Activated CD4-positive, alpha-beta T cell treated with anti-CD3 and anti-CD28 coated beads, Interleukin-10, Interleukin-2, amounts not matched to agents 100 ng/mL and 50 ng/mL, durations not matched to agents 16 hours and 8 hours (primary cell): ENCODE measurements at regions not wholly inside any gene's neighbourhood (a gene's known extent, or its start where the extent isn't known, plus 50 kb on each side); places are given as distances from the start of the nearest gene placed in this dataset.

Experiments
- DNase-seq: peaks from one replicate; pipeline ENCODE4 v3.0.0-alpha.2; 2020

DNA sequence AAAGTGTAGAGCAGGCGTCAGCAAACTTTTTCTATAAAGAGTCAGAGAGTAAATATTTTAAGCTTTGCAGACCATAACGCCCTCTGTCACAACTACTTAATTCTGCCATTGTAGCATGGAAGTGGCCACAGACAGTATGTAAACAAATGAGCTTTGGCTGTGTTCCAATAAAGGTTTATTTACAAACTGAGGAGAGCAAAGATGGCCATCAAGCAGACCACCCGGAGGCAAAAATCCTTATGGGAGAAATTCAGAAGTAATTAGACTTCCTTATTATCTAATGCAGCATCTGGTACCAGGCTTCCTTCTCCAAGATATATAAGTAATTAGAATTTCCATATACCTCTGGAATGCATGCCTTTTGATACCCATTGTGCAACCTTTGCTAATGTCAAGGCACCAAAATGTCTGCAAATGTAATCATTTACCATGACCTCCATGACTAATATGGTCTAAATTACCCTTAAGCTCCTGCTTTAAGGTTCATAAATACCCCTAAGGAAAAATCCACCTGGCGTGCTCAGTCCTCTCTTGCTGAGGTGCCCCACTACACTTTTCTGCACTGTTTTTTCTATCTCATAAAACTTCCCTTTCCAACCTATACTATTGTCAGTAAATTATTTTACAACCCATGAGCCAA is 377.8 kb downstream of the MATN1 start:
- no peak for DNase-seq

DNA sequence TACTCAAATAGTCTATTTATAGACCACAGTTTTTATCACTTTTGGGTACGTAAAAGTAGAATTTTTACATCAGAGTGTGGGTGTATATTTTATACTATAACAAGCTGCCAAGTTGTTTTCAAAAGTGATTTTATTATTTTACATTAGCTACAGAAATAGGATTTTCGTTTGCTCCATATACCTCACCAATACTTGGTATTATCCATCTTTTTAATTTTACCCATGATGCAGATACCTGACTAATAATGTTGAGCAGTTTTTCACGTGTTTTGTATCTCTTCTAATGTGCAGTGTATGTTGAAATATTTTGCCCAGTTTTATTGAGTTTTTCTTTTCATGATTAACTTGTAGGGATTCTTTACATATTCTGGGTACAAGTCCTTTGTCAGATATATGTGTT is 379.8 kb downstream of the MATN1 start:
- no peak for DNase-seq

DNA sequence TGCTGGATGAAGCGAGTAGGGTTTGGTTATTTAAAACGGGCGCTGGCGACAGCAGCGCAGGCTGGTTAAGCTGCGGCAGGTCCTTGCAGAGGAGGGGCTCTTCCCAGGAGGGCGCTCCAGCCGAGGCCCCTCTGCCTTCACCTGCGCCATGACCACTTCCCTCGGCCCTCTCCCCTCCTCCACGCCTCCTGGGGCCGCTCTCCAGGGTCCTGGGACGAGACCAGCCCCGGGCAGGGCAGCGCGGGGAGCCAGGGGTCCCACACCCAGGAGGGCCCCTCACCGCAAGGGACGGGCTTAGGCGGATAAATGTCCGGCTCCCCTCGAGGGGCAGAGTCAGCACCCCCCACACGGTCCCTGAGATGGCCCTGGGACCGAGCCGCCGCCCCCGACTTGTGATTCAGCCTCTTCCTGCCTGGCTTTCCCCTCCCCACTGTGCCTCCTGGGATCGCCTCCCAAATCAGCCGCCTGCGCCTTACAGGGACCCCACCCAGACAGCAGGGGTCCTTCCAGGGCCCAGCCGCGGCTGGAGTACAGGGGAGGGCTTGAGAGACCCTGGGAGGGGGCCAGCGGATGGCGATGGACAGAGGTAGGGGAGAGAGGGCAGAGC is 380.7 kb downstream of the MATN1 start:
- no peak for DNase-seq

DNA sequence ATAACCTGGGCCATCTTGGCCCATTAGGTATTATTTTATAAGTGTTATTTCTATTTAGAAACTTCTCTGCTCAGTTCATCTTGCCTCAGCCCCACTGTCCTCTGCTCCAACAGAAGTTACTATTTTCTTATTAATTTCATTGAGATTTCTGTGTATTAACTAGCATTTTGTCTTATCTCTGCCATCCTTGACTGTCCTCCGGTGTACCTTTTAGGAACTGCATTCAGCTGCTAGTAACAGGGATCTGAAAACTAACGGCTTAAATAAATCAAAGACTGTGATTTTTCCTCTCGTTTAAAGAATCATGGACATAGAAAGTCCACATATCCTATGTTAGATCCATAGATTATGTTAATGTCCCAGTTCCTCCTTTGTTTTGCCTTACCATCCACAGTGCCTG is 382.5 kb downstream of the MATN1 start:
- no peak for DNase-seq

DNA sequence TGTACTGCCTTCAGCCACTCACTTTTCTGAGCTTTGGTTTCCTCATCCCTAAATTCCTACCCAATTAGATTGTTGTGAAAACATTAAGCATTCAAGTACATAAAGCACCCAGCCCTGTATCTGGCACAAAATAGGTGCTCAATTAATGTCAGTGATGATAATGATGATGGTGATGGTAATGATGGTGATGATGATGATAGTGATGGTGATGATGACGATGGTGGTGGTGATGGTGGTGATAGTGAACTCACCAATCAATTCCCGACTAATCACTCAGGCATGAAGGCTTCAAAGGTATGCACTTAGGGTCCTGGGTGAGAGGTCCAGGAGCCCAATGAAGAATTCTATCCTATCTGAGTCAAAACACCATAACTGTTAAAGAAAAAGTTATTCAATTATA is 383.5 kb downstream of the MATN1 start:
- no peak for DNase-seq

DNA sequence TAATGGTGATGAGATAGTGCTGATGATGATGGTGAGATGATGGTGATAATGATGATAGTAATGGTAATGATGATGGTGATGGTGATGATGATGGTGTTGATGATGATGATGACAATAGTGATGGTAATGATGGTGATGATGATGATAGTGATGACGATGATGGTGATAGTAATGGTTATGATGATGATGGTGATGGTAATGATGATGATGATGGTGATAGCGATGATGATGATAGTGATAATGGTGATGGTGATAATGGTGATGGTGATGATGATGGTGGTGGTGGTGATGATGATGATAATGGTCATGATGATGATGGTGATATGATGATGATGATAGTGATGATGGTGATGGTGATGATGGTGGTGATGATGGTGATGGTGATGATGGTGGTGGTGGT is 384.6 kb downstream of the MATN1 start:
- no peak for DNase-seq

DNA sequence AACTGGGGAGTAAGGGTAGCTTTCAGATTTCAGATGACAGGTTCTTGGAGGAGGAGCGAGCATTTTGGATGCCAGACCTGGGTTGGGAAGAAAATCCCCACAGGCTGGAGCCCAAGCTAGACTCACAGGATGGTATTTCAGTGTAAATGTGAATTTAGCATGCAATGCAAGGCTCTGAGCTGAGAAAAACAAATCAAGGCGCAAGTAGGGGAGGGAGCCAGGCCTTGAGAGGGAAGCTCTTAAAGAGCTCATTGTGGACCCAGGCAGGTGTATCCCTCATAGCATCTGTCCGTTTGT is 386.1 kb downstream of the MATN1 start:
- DNase-seq, result no peak

DNA sequence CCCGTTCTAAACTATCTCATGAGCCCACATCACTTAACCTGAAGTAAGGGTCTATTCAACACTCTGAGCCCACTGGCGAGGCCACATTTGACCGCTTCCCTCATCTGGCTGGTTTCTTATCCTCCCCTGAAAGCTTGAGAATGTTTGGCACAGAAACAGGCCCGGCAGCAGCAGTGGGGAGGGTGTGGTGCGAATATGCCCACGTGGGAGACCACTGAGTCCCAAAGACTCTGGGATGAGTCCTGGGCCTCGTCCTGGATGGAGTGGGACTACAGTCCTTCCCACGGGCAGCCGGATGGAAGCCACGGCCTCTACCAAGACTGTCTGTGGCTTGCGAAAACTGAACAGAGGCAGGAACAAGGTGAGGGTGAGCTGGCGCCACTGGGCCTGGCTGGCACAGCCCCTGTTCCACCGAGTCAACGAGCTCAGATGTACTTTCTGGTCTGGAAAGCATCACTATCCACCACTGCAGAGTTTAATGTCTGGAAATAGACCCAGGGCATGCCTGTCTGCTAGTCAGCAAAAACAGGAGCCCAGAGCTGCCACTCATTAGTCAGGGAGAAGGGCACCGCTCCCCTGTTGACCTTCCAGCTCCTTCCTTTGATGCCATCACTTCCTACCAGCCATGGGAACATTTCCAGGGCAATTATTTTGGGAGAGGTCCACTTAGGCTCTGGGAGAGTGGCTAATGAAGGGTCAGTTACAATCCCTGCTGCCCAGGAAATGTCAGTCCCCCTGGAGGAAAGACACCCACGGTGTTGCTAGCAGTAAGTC is 386.6 kb downstream of the MATN1 start:
- no peak for DNase-seq

DNA sequence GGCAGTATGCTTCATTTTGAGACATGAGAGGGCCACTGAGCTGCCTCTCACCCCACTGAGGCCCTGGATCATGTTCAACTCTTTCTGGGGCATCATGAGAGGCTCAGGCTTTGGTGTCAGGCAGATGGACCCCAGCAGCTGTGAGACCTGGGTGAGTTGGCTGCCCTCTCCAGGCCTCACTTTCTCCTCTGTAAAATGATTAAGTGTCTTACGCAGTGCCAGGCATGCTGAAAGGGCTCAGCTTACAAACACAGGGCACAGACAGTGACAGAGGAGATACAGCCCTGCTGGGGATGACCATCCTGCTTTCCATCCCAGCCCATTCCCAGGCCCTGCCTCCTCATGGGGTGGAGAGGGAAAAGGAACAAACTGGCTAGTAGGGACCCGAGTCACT is 387.4 kb downstream of the MATN1 start:
- no peak for DNase-seq

DNA sequence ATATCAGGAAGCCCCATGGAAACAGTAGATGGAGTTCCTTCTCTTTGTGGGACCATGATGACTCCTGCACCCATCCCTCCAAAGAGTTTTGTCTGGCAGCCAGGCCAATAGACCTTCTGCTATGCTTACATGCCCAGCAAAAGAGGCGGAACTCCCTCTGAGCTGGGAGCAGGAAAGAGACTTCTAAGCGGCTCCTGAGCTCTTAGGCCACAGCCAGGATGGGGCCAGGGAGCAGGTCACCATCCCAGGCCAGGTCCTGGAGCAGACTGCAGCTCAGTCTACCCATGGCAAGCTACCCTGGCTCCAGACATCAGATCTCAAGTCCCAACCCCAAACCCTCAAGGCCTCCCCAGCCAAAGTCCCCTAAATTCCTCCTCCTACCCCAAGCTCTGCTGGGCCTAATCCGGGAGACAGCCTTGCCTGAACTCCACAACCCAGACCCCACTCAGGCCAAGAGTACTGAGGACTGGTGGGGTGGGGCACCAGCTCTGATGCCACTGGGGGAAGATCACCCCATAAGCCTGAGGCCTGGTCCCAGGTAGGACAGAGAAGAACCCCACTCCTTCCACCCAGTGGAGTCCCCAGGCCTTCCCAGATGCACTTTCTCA is 387.9 kb downstream of the MATN1 start:
- DNase-seq, result no peak

DNA sequence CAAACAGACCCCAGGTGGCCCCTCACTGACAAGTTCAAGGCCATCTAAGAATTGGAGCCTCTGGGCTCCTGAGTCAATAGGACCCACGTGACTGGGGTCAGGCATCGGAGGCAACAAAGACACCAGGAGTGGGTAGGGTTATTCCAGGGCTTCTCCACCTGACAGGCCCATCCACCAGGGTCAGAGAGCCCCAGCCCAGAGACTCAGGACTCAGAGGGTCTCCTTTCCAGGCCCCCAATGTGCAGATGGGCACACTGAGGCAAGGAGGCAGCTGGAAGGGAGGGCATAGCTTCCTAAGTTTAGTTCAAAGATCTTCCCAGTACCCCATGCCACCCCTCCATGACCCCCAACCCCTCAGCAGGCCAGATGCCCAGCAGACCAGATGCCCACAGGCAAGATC is 388.6 kb downstream of the MATN1 start:
- DNase-seq, result no peak

DNA sequence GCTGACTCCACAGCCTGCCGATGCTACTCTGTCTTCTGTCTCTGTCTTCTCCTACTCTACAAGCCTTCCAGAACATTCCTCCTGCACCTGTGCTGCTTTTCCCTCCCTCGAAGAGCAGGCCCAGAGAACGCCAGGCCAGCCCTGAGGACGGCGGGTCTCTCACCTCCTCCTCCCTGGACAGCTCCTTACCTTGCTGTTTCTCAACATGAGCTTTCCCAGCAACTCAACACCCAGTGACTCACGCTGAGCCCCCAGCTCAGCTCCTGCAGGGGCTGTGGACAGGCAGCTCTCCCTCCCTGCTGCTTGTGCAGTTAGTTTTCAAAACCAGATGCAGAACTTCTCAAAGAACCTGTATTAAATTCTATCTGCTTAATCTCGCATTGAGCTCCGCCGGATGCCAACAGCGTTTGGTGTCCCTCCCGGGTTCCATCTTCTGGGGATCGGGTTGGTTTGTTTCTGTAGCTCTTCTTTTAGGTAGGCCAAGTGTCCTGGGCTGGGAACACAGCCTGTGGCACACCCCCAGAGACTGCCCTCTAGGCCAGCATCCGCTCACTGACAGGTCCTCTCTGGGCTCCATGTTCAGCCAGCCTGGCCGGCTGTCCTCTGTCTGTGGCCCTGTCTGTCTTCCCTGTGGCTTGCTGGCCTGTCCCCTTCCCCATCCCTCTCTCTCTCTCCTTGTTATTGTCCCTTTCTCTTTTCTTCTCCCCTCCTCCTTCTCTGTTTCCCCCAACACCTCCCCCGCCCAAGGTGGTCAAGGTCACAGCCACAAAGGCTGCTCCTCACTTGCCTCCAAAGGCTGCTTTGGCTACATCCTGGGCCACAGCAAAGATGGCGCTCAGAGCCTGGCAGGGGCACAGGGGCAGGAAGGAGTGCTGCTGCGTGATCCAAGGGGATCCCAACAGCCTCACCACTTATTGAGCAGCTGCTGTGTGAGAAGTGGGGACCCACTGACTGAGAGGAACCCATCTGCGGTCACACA is 391.0 kb downstream of the MATN1 start:
- no peak for DNase-seq

DNA sequence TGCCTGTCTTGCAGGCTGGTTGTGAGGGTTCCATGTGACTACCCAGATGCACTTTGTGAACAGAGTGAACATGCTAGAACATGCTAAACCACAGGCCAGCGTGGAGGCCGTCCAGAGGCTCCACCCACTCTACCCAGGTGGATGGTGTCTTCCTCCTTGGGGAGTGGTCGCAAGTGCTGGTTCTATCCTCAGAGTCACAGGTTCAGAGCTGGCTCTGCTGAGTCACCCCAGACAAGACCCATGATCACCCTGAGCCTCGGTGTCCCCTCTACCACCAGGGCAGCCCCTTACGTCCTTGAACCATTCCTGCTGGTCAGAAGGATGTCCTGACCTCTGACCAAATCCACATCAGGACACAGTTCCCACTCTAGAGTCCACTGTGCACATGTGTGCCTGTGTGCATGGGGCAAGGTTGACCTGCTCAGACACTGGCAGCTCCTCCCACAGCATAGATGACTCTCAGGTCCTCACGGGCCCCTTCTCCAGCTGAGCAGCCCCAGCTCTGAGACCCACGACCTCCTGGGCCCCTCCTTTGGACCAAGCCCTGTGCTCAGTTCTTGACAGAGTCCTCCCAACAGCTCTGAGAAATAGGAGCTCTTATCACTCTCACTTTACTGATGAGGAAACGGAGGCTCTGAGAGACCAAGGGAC is 391.8 kb downstream of the MATN1 start:
- DNase-seq, result no peak

DNA sequence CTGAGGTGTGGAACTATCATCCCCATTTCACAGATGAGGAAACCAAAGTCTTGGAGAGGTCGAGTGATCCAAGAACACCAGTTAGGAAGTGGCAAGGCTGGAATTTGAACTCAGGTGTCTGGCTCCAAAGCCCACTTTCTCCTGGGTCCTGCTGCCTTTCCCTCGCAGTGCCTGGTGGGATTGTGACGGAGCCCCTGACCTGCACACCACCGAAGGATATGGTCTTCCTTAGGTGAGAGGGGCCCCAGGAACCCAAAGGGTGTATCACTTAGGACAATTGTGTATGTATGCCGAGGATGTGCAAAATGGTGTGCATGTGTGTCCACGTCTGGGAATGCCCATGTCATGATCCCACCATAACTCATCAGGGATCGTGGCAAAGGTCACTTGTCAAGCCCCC is 392.7 kb downstream of the MATN1 start:
- no peak for DNase-seq

DNA sequence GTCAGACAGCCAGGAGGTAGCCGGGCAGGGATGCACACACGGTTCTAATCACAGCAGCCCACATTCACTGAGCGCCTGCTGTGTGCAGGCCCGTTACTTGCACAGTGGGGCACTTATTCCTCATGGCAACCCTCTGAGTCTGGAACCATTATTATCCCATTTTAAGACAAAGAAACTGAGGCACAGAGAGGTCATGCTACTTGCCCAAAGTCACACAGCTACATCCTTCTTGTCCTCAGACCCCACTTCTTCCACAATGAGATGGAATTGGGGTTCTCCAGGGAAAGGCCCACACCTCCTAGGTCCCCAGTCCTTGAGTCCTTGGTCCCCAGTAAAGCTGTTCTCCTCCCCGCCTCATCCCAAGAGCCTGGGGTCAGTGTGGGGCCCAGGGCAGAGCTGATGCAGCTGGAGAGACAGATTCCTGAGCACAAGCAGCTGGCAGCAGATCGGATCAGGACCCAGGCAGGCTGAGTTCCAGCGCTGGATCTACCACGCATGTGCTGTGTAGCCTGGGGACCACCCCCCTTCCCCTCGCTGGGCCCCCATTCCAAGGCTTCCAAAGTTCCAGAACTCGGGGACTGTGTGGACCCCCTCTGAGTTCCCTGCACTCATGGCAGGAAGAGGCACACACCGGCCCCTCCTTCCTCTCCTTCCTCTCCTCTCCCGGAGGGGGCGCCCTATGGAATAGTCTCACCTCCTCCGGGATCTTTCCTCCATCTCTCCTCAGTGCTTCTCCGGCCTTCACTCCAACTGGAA is 393.4 kb downstream of the MATN1 start:
- no peak for DNase-seq

DNA sequence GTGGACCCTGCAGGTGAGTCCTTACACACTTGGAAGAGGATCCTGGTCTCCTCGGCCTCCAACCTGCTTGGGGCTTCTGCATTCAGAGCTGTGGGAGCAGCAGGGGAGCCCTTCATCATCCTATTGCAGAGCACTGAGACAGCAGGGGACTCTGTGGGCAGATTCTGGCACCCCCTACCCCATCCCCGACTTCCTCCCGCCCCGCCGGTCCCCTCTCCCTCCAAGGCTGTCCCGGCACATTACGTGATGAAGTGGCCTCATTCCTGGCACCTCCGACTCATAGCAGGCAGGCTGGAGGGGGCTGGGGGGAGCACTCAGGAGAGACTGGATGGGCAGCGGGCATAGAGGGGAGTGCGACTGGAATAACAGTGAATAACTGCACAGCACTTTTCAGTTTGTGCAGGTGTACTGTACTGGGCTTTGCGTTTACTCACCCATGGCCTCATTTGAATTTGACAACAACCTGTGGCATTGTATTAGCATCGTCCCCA is 394.1 kb downstream of the MATN1 start:
- DNase-seq, result no peak

DNA sequence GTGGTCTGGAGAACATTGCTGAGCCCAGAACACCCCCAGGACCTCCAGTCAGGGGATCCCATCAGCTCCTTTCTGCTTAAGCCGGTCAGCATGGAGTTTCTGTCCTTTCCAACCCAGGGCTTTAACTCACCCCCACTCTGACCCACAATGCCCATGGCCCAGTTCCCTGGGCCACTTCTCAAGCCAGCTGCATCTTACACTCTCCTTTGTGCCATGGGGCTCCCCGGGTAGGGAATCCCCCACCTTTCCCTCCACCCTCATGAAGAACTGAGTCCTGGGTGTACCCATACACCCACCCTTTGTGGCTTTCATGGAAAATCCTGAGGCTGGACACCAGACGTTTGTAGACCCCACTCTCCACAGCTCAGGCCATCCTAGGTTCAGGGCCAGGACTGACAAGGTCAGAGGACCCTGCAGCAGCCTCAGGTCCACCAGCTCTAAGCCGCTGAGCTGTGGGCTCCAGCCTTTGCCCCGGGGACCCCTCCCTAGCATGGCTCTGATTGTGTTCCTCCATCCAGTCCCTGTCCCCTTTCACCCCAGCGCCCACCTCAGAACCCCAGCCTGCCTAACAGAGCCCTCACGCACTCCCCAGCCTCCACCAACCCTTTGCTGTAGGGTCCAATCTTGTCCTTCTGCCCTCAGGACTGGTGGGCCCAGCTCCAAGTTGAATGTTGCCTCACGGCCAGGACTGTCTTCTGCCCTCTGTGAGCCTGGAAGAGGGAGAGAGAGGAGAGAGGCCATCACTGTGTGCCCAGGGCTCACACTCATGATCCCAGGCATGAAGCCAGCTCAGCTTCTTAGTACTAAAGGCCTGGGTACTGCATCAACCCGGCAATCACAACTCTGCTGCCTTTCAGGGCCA is 394.8 kb downstream of the MATN1 start:
- no peak for DNase-seq

DNA sequence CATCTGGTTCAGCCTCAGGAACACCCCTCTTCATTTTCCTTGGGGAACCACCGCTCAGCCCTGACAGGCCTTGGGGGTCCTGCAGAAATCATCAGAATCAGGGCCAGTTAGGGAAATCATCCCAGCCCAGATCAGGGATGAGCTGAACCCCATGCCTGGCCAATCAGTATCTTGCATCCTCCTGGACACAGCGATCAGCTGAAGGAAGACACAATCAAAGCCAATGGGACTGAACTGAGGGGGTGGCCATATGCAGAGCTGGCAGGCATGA is 395.4 kb downstream of the MATN1 start:
- no peak for DNase-seq

DNA sequence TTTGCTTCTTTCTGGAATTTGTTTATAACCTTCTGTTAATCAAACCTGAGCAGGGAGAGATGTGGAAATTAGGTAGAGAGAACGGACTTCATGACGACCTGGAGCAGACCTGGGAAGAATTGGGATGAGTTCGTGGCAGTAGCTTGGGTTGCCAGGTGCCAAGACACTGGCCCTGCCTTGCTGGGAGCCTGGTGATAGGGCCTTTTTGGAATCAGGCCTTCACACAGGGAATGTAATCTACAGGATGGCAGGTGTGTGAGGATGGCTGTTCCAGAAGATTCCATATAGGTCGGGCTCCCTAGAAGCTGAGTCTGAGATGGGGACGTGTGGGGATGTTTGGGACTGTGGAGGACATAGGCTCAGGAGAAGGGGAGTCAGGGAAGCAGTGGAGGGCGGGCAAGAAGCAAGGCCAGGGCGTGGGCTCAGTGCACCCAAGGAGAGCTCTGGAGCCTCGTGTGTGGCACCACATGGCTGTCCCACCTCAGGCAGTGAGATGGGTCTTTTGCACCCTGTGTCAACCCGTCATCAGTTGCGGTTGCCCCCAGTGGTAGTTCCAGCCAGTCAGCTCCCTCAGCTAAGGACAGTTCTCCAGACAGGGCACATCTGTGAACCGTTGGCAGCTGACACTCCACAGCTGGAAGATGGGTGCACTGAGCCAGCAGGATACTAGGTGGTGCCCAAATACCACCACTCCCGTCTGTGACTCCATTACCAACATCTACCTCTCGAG is 395.9 kb downstream of the MATN1 start:
- DNase-seq, result no peak

DNA sequence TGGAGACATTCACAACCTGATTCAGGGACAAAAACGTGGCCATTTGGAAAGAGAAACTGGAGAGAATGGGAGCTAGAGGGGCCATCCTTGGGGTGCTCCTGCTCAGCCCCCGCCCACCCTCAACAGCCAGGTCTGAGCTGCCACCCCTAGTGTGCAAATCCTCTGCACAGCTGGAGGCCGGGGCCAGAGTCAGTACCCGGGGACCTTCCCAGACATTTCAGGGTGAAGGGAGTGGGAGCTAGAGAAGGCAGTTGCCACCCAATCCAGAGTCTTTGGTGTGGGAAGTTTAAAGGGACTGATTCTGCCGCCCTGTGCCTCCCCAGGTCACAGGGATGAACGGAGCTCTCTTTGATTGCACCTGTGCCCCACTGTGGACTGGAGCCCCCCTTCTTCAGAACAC is 397.4 kb downstream of the MATN1 start:
- no peak for DNase-seq
